ENCODE measurements at regions not wholly inside any gene's neighbourhood (a gene's known extent, or its start where the extent isn't known, plus 50 kb on each side); places are given as distances from the start of the nearest gene placed in this dataset.
"Not testable (repeated sequence)": the region's sequence is repeated elsewhere in the genome, so short reads cannot be mapped to it uniquely, and the experiment has no call there.

DNA sequence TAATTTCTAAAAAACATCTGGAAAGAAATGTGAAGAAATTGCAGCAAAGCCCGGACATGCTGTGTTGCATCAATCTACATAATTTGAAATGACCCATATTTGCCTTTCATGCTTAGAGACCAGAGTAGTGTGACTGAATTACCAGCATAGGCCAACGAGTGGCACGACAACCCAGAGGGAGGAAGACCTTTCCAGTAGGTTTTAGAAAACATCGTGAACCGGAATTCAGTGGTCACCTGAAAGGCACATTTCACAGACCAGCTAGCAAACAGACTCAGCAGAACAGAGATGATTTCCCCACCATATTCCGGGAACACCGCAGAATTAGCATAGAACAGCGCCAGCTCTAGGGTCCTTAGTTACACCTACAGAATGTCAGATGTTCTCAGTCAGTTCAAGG lies 620.0 kb upstream of the ZNF385D start:
- no peak for ATAC-seq
- no peak overlapping the region for H3K4me3 Mint-ChIP-seq
- H3K36me3 Mint-ChIP-seq: peaks cover 3% of the 10 kb centered on the region
- H3K4me1 Mint-ChIP-seq: no peaks in the 10 kb centered on the region
- H3K9me3 Mint-ChIP-seq (ENCODE audit: low read depth): no peaks in the 10 kb centered on the region
- H3K27me3 Mint-ChIP-seq: peaks cover 13% of the 10 kb centered on the region
- no peak for DNase-seq
- CTCF ChIA-PET: no interaction called here
- no peak overlapping the region for H3K27ac Mint-ChIP-seq

DNA sequence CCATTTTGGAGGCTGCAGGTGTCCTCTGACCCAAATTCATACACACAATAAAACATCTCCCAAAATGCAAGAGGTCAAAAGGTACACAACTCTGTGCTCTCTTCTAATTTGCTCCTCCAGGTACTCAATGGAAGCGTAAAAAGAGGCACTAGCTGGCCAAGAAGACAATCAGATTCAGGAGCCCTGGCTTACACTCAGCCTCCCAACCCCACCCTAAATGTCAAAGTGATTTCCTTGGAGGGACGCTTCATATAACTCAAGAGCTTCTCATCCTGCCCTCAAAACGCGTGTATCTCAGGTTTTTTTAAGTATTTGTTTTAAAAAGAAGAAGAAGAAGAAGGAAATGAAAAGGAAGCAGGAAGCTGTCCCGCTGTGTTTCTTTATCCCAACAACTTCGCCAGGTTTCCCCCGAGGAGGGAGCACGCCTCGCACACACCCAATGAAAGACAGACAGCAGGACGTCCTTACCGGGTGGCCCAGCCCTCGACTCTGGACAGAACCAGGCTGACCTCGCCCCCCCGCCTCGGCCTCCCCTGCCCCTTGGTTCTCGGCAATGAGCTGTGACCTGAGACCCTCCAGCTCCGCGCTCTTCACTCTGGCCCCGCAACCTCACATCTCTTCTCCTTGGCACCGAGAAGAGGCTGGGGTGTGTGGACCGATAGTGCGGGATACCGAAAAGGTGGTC lies 620.7 kb upstream of the ZNF385D start:
- no peak overlapping the region for H3K4me3 Mint-ChIP-seq

GRCh38 chr3:22372292-22373062 lies 621.5 kb upstream of the ZNF385D start:
- Mint-ChIP-seq H3K9me3 (ENCODE audit: low read depth) (no peaks in the 10 kb centered on the region), H3K27me3 (peaks cover 13% of the 10 kb centered on the region), H3K4me3 (no peak overlapping the region), H3K27ac (no peak overlapping the region), H3K4me1 (no peaks in the 10 kb centered on the region), H3K36me3 (peaks cover 3% of the 10 kb centered on the region)
- DNase-seq: no peak
- ATAC-seq: no peak
- CTCF ChIA-PET: no interaction called here

More for the DNA sequence above, 620.7 kb upstream of the ZNF385D start:
- Mint-ChIP-seq H3K27me3 (peaks cover 13% of the 10 kb centered on the region), H3K27ac (no peak overlapping the region), H3K9me3 (ENCODE audit: low read depth) (no peaks in the 10 kb centered on the region), H3K4me1 (no peaks in the 10 kb centered on the region), H3K36me3 (peaks cover 3% of the 10 kb centered on the region)
- CTCF ChIA-PET: no interaction called here
- ATAC-seq (no peak), DNase-seq (no peak)

DNA sequence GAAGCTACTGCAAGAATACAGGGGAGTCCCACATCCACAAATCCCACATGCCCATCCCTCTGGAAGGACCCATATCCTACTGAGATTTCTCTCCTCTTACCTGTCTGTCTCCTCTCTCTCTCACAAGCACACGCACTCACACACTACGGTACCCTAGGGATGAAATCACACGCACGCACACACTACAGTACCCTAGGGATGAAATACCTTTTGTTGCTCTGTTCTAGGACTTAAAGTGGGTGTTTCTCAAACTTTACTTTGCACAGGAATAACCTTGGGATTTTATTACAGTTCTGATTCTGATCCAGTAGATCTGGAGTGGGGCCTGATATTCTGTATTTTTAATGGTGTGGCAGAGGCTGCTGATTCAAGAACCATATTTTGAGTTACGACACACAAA lies 622.2 kb upstream of the ZNF385D start:
- Mint-ChIP-seq H3K27ac (no peak overlapping the region), H3K36me3 (peaks cover 3% of the 10 kb centered on the region), H3K4me1 (no peaks in the 10 kb centered on the region), H3K27me3 (peaks cover 13% of the 10 kb centered on the region), H3K4me3 (no peak overlapping the region), H3K9me3 (ENCODE audit: low read depth) (no peaks in the 10 kb centered on the region)
- CTCF ChIA-PET: no interaction called here
- no peak for ATAC-seq
- DNase-seq: no peak

- H3K27ac Mint-ChIP-seq: no peak overlapping the region
- no peaks in the 10 kb centered on the region for H3K9me3 Mint-ChIP-seq (ENCODE audit: low read depth)
- CTCF ChIA-PET: no interaction called here
- peaks cover 3% of the 10 kb centered on the region for H3K36me3 Mint-ChIP-seq
- DNase-seq: no peak
- H3K4me1 Mint-ChIP-seq: no peaks in the 10 kb centered on the region
- no peak overlapping the region for H3K4me3 Mint-ChIP-seq
- no peak for ATAC-seq
- H3K27me3 Mint-ChIP-seq: peaks cover 13% of the 10 kb centered on the region
These were observed 622.8 kb upstream of the ZNF385D start for GRCh38 chr3:22373827-22374226.

DNA sequence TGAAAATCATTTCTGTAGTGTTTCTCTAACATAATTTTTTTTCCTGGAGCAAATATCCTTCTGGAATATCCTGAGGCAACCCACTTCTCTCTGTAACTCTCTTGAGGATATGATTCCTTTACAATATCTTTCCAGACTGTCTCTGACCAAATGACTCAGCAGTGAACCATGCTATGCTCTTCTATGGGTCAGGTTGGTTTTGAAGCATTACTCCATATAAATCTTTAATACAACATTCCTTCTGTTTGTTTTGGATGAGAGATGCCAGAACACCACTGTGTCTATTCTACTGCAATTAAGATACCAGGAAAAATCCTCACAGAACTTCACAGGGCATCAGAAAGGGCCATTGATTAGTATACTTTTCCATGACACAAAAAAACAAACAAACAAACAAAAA lies 626.4 kb upstream of the ZNF385D start:
- Mint-ChIP-seq H3K4me3 (no peak overlapping the region), H3K4me1 (no peaks in the 10 kb centered on the region), H3K27ac (no peak overlapping the region), H3K36me3 (peaks cover 3% of the 10 kb centered on the region), H3K9me3 (ENCODE audit: low read depth) (no peaks in the 10 kb centered on the region), H3K27me3 (peaks cover 7% of the 10 kb centered on the region)
- DNase-seq: no peak
- CTCF ChIA-PET: no interaction called here
- ATAC-seq: no peak

GRCh38 chr3:22378869-22379268 lies 627.9 kb upstream of the ZNF385D start:
- ATAC-seq (no peak), DNase-seq (no peak)
- CTCF ChIA-PET: no interaction called here
- no peaks in the 10 kb centered on the region for H3K36me3 Mint-ChIP-seq
- H3K4me1 Mint-ChIP-seq: no peaks in the 10 kb centered on the region
- no peaks in the 10 kb centered on the region for H3K9me3 Mint-ChIP-seq (ENCODE audit: low read depth)
- H3K27ac Mint-ChIP-seq: no peak overlapping the region
- H3K27me3 Mint-ChIP-seq: no peaks in the 10 kb centered on the region
- no peak overlapping the region for H3K4me3 Mint-ChIP-seq

DNA sequence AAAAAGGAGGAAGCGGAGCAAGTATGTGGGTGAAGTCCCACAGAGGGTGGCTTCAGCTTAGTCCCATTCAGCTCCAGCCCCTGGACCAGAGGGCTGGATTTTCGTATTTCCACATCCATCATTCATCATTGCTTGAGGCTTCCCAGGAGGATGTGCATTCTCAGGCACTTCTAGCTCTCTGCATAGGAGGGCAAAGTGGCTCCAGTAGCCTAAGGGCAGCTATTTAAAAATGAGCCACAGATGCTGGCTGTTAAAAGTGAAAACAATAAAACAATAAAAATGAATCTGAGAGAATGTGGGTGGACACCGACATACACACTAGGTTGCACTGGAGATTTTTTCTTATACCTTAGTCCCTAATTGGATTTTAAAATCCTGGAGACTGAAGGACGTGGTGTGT lies 629.2 kb upstream of the ZNF385D start:
- Mint-ChIP-seq H3K4me1 (no peaks in the 10 kb centered on the region), H3K9me3 (ENCODE audit: low read depth) (no peaks in the 10 kb centered on the region), H3K4me3 (no peak overlapping the region), H3K27me3 (no peaks in the 10 kb centered on the region), H3K36me3 (no peaks in the 10 kb centered on the region), H3K27ac (no peak overlapping the region)
- CTCF ChIA-PET: no interaction called here
- ATAC-seq: no peak
- DNase-seq: no peak

DNA sequence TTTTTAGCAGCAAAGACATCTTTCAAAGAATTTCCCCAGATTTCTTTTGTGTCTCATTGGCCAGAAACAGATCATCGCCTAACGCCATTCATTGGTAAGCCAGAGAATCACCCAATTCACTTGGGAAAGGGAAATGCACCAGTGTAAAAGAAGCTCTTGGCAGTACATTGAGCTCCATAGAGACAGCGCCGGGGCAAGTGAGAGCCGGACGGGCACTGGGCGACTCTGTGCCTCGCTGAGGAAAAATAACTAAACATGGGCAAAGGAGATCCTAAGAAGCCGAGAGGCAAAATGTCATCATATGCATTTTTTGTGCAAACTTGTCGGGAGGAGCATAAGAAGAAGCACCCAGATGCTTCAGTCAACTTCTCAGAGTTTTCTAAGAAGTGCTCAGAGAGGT lies 630.6 kb upstream of the ZNF385D start:
- H3K27ac Mint-ChIP-seq; H3K9me3 Mint-ChIP-seq (ENCODE audit: low read depth); CTCF ChIA-PET; H3K4me1 Mint-ChIP-seq; H3K36me3 Mint-ChIP-seq; H3K4me3 Mint-ChIP-seq; H3K27me3 Mint-ChIP-seq; ATAC-seq: not testable (repeated sequence)
- DNase-seq: peak; percentile 43

DNA sequence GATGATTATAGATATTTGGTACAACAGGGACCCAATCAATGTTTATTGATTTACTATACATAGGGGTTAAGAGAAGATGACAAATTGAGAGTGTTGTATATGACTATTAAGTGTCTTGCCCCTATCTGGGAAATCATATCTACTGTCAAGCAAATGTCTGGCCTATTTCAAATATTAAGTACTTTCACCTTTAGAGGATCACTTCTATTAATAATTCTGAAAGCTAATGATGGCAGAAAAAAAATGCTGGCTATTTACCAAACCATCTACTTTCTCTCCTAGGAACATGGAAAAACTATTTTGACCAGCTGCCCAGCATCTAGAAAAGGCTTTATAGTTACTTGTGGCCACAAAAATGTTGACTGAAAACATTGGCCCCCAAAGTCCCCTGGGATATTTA lies 632.3 kb upstream of the ZNF385D start:
- ATAC-seq: no peak
- no peak overlapping the region for H3K4me3 Mint-ChIP-seq
- CTCF ChIA-PET: no interaction called here
- H3K4me1 Mint-ChIP-seq: no peaks in the 10 kb centered on the region
- peaks cover 3% of the 10 kb centered on the region for H3K9me3 Mint-ChIP-seq (ENCODE audit: low read depth)
- no peak overlapping the region for H3K27ac Mint-ChIP-seq
- no peaks in the 10 kb centered on the region for H3K27me3 Mint-ChIP-seq
- no peak for DNase-seq
- no peaks in the 10 kb centered on the region for H3K36me3 Mint-ChIP-seq

DNA sequence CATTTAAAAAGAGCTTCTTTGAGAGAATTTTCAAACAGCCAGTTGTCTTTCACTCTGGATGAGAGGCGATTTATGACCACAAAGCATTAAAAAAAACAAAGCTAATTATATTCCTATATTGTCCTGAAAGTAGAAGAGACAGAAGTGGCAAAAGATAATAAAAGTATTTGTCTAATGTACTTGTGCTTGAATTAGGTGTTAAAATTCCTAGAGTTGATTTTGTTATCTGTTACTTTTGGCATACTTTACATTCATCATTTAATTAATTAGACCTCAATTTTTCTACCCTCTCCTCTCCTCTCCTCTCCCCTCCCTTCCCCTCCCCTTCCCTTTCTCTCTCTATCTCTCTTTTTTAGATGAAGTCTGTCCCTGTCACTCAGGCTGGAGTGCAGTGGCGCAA lies 635.1 kb upstream of the ZNF385D start:
- Mint-ChIP-seq H3K36me3 (no peaks in the 10 kb centered on the region), H3K27me3 (no peaks in the 10 kb centered on the region), H3K27ac (no peak overlapping the region), H3K4me1 (no peaks in the 10 kb centered on the region), H3K4me3 (no peak overlapping the region), H3K9me3 (ENCODE audit: low read depth) (peaks cover 3% of the 10 kb centered on the region)
- ATAC-seq (no peak), DNase-seq (no peak)
- CTCF ChIA-PET: no interaction called here

- Mint-ChIP-seq H3K27me3 (no peaks in the 10 kb centered on the region), H3K27ac (no peak overlapping the region), H3K4me1 (no peaks in the 10 kb centered on the region), H3K9me3 (ENCODE audit: low read depth) (peaks cover 2% of the 10 kb centered on the region), H3K36me3 (no peaks in the 10 kb centered on the region), H3K4me3 (no peak overlapping the region)
- ATAC-seq: no peak
- CTCF ChIA-PET: no interaction called here
- no peak for DNase-seq
These were observed 641.3 kb upstream of the ZNF385D start for GRCh38 chr3:22392286-22392685.

GRCh38 chr3:22392859-22393258 lies 641.8 kb upstream of the ZNF385D start:
- H3K27ac Mint-ChIP-seq: no peak overlapping the region
- peaks cover 2% of the 10 kb centered on the region for H3K9me3 Mint-ChIP-seq (ENCODE audit: low read depth)
- CTCF ChIA-PET: no interaction called here
- DNase-seq (no peak), ATAC-seq (no peak)
- no peaks in the 10 kb centered on the region for H3K4me1 Mint-ChIP-seq
- H3K36me3 Mint-ChIP-seq: no peaks in the 10 kb centered on the region
- no peaks in the 10 kb centered on the region for H3K27me3 Mint-ChIP-seq
- H3K4me3 Mint-ChIP-seq: no peak overlapping the region

- Mint-ChIP-seq H3K27me3 (no peaks in the 10 kb centered on the region), H3K4me3 (no peak overlapping the region), H3K4me1 (no peaks in the 10 kb centered on the region), H3K9me3 (ENCODE audit: low read depth) (peaks cover 9% of the 10 kb centered on the region), H3K27ac (no peak overlapping the region), H3K36me3 (no peaks in the 10 kb centered on the region)
- DNase-seq: no peak
- ATAC-seq: no peak
- CTCF ChIA-PET: no interaction called here
These were observed 648.6 kb upstream of the ZNF385D start for GRCh38 chr3:22399566-22399965.

Measured in activated CD8-positive, alpha-beta memory T cell treated with anti-CD3 and anti-CD28 coated beads, Interleukin-2, amount 10 ng/mL, durations not matched to agents 7 days and 5 days (primary cell).